Urinary bladder (tissue), 3 donors: ENCODE measurements at regions not wholly inside any gene's neighbourhood (a gene's known extent, or its start where the extent isn't known, plus 50 kb on each side); places are given as distances from the start of the nearest gene placed in this dataset.
A peak's percentile ranks its signal among the peaks of the same experiment; 100 is the strongest.

Source experiments
- DNase-seq: peaks from one replicate; pipeline ENCODE4 v3.0.0-alpha.2; 2015; ENCODE audit errors: extremely low spot score
- H3K27ac ChIP-seq: one replicate; pipeline ENCODE4 v1.5.1; 2013; ENCODE audit warnings: low read depth, mild to moderate bottlenecking, moderate library complexity
- H3K36me3 ChIP-seq: one replicate; pipeline ENCODE4 v1.6.1; 2013; ENCODE audit warnings: mild to moderate bottlenecking, moderate library complexity; ENCODE audit not compliant: insufficient read depth
- H3K4me1 ChIP-seq: one replicate; pipeline ENCODE4 v1.6.1; 2013; ENCODE audit warnings: mild to moderate bottlenecking, moderate library complexity; ENCODE audit not compliant: insufficient read depth
- H3K4me3 ChIP-seq: one replicate; pipeline ENCODE4 v1.5.1; 2013; ENCODE audit warnings: low read depth, low read length
- WGBS: extraction: QIAGEN DNeasy Blood & Tissue Kit; methylation state at CpG from one replicate; pipeline ENCODE4 v1.1.7; 2013; 5-methylcytosine and 5-hydroxymethylcytosine counted together
- donor health status: healthy with polysubstance abuse.
- donor health status: healthy.

DNA sequence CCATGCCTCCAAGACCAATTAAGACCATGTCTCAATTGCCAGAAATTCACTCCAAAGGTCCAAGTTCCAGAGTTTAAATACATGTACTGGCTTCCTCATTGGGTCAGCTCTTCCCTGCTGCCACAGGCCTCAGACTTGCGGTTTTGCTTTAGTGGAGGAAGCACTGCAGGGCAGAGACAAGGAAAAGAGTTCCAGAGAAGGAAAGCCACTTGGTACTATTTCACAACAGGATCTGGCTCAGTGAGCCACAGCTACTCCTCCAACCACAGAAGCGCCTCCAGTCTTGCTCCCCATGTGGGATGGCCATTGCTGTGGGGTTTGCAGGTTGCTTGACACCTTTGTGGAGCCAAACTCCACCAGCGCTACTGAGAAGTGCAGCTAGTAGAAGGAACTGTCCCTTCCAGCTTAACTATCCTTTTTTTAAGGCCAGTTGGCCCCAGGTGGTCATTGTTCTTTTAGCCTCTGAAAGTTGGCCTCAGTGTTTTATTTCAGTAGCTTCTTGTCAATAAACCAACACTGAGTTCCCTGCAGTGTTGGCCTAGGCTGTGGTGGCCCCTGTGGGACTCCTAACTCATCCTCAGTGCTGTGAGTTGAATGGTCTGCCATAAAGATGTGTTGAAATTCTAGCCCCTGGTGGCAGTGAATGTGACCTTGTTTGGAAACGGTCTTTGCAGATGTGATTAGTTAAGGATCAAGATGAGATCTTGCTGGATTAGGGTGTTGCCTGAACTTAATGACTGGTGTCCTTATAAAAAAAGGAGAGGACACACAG lies 93.7 kb upstream of the DAP start:
- no peaks in the 10 kb centered on the region for H3K36me3 ChIP-seq
- no peak overlapping the region for H3K4me3 ChIP-seq
- H3K27ac ChIP-seq = no peak overlapping the region
- WGBS = 79% methylated on average over 4 of the region's 4 CpGs
- DNase-seq = no peak
- H3K4me1 ChIP-seq = no peaks in the 10 kb centered on the region

- Histone ChIP-seq H3K4me1 (no peaks in the 10 kb centered on the region), H3K27ac (no peak overlapping the region), H3K4me3 (no peak overlapping the region), H3K36me3 (no peaks in the 10 kb centered on the region)
- 88% methylated on average over 3 of the region's 3 CpGs for WGBS
- no peak for DNase-seq
These were observed 92.1 kb upstream of the DAP start for GRCh38 chr5:10853154-10853553.

GRCh38 chr5:10849278-10849677 lies 88.2 kb upstream of the DAP start:
- H3K4me3 ChIP-seq = no peak overlapping the region

GRCh38 chr5:10844016-10844415 lies 83.0 kb upstream of the DAP start:
- no peaks in the 10 kb centered on the region for H3K4me1 ChIP-seq
- no peaks in the 10 kb centered on the region for H3K36me3 ChIP-seq
- H3K4me3 ChIP-seq = no peak overlapping the region
- WGBS = 80% methylated on average over 4 of the region's 4 CpGs
- H3K27ac ChIP-seq = no peak overlapping the region
- no peak for DNase-seq

More at GRCh38 chr5:10849278-10849677, 88.2 kb upstream of the DAP start:
- WGBS = 59% methylated on average over 5 of the region's 5 CpGs
- no peak for DNase-seq
- H3K4me1 ChIP-seq = no peaks in the 10 kb centered on the region
- H3K36me3 ChIP-seq = no peaks in the 10 kb centered on the region
- H3K27ac ChIP-seq = no peak overlapping the region

GRCh38 chr5:10842823-10843222 lies 81.8 kb upstream of the DAP start:
- Histone ChIP-seq H3K4me3 (no peak overlapping the region), H3K27ac (no peak overlapping the region), H3K4me1 (no peaks in the 10 kb centered on the region), H3K36me3 (no peaks in the 10 kb centered on the region)
- DNase-seq = no peak
- 86% methylated on average over 3 of the region's 3 CpGs for WGBS

DNA sequence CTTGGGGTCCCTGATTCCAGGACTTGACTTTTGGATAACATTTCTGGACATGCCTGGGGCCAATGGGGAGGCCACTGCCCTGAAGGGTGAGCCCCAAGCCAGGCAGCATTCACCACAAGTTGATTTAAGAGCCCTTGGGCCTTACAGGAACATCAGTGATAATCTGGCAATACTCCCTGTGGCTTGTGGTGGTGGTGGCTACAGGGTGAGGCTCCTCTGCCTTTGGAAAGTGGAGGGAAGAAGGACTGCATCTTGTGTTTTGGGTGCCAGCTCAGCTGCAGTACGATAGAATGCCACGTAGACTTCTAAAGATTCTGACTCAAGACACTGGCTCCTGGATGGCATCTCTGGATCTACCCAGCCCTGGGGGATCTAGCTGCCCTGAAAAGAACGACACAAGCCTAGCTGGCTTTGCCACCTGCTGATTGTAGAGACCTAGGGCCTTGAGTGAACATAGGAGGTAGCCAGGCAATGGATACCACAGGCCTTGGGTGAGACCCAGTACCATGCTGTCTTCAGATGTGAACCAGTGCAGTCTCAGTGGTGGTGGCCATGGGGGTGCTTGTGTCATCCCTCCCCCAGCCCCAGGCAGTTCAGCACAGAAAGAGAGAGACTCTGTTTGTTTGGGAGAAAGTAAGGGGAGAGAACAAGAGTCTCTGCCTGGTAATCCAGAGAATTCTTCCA lies 79.0 kb upstream of the DAP start:
- H3K4me3 ChIP-seq = no peak overlapping the region
- no peak for DNase-seq
- H3K27ac ChIP-seq = no peak overlapping the region
- H3K36me3 ChIP-seq = no peaks in the 10 kb centered on the region
- 89% methylated on average over 3 of the region's 3 CpGs for WGBS
- H3K4me1 ChIP-seq = no peaks in the 10 kb centered on the region

GRCh38 chr5:10839118-10839517 lies 78.1 kb upstream of the DAP start:
- DNase-seq = no peak
- no peaks in the 10 kb centered on the region for H3K36me3 ChIP-seq
- WGBS = 69% methylated on average over 3 of the region's 3 CpGs
- H3K4me3 ChIP-seq = no peak overlapping the region
- H3K4me1 ChIP-seq = no peaks in the 10 kb centered on the region
- H3K27ac ChIP-seq = no peak overlapping the region

GRCh38 chr5:10838038-10838437 lies 77.0 kb upstream of the DAP start:
- Histone ChIP-seq H3K4me1 (no peaks in the 10 kb centered on the region), H3K27ac (no peak overlapping the region), H3K36me3 (no peaks in the 10 kb centered on the region), H3K4me3 (no peak overlapping the region)
- 92% methylated on average over 5 of the region's 5 CpGs for WGBS
- no peak for DNase-seq

GRCh38 chr5:10836986-10837385 lies 76.0 kb upstream of the DAP start:
- DNase-seq = no peak
- H3K4me1 ChIP-seq = no peaks in the 10 kb centered on the region
- H3K27ac ChIP-seq = no peak overlapping the region
- 98% methylated on average over 2 of the region's 2 CpGs for WGBS
- no peaks in the 10 kb centered on the region for H3K36me3 ChIP-seq
- no peak overlapping the region for H3K4me3 ChIP-seq

DNA sequence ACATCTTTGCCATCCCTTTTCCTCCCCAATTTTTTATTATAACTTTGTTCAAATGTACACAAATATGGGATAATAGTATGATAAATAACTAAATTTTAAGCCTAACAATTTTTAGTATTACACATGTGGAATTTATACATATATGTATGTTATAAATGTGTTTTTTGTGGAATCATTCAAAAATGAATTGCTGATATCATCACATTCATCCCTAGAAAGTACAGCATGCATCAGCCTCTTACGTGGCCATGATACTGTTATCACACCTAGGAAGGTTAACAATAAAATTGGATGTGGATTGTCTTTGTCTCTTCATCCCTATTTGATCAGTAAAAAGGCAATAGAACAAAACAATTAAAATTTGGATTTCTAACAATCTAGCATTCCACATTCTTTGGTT lies 73.7 kb upstream of the DAP start:
- no peaks in the 10 kb centered on the region for H3K4me1 ChIP-seq
- H3K27ac ChIP-seq = no peak overlapping the region
- WGBS = 93% methylated on average over 1 of the region's 1 CpG
- no peak overlapping the region for H3K4me3 ChIP-seq
- H3K36me3 ChIP-seq = no peaks in the 10 kb centered on the region
- DNase-seq = no peak

DNA sequence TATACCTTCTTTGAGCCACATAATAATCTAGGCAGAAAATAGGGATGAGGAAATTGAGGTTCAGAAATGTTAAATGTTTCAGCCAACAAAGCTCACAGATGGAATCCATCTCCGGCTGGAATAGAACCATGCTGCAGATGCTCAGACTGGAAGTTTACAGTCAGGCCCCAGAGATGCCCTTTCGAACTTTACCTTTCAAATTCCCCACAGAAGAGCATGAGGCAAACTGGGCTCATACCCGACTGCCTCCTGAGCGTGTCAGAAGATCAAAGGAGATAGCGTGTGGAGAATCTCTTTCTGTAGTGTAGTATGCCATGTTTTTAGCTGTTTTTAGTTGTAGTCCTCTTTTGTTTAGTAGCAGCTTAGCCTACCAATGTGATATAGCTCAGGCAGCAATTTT lies 72.0 kb upstream of the DAP start:
- DNase-seq = no peak
- Histone ChIP-seq H3K36me3 (no peaks in the 10 kb centered on the region), H3K4me1 (no peaks in the 10 kb centered on the region), H3K4me3 (no peak overlapping the region), H3K27ac (no peak overlapping the region)
- WGBS = 35% methylated on average over 5 of the region's 5 CpGs

- H3K4me1 ChIP-seq = no peaks in the 10 kb centered on the region
- WGBS = 96% methylated on average over 1 of the region's 1 CpG
- no peak for DNase-seq
- H3K4me3 ChIP-seq = no peak overlapping the region
- no peaks in the 10 kb centered on the region for H3K36me3 ChIP-seq
- H3K27ac ChIP-seq = peak overlapping the region; percentile 23
These were observed 71.4 kb upstream of the DAP start for GRCh38 chr5:10832421-10832820.

DNA sequence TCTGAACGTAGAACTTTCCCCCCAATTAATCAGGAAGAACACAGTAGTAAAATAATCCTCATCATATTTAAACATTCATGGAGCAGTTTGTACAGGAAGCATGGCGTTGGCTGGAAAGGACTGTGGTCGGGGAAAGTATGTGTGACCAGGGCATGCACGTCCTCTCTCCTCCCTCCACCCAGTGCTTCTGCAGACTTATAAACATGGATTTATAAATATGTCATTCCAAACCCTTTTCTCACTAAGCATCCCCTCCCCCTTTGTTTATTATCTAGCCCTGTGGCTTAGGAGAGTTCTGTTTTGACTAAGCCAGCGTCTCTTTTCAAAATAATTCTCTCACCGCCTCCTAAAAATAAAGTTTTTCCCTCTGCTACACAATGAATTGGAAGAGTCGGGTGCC lies 70.4 kb upstream of the DAP start:
- 24% methylated on average over 7 of the region's 7 CpGs for WGBS
- no peaks in the 10 kb centered on the region for H3K4me1 ChIP-seq
- H3K27ac ChIP-seq = peak overlapping the region; percentile 6
- DNase-seq = no peak
- H3K4me3 ChIP-seq = no peak overlapping the region
- H3K36me3 ChIP-seq = no peaks in the 10 kb centered on the region

- DNase-seq = no peak
- Histone ChIP-seq H3K27ac (no peak overlapping the region), H3K36me3 (no peaks in the 10 kb centered on the region), H3K4me1 (no peaks in the 10 kb centered on the region), H3K4me3 (no peak overlapping the region)
- 38% methylated on average over 2 of the region's 2 CpGs for WGBS
These were observed 67.2 kb upstream of the DAP start for GRCh38 chr5:10828241-10828640.
